SU-DHL-6 (cell line): ENCODE measurements at regions not wholly inside any gene's neighbourhood (a gene's known extent, or its start where the extent isn't known, plus 50 kb on each side); places are given as distances from the start of the nearest gene placed in this dataset.

Experiments used
- H2AFZ ChIP-seq: fragments of 200-600 bp; sonication (generic); 2 replicates; pipeline ENCODE4 v1.6.1; 2014; ENCODE audit warnings: low read depth, mild to moderate bottlenecking, moderate library complexity, mixed read lengths, antibody characterized with exemption, low read length; ENCODE audit not compliant: severe bottlenecking
- H3F3A ChIP-seq: fragments of 200-600 bp; shearing (Covaris generic); 2 replicates; pipeline ENCODE4 v1.6.0; 2016; ENCODE audit warnings: antibody characterized with exemption, mild to moderate bottlenecking; ENCODE audit not compliant: insufficient read depth
- H3K27ac ChIP-seq: fragments of 200-600 bp; sonication (generic); 2 replicates; pipeline ENCODE4 v1.5.1; 2016; ENCODE audit warnings: low read depth, mild to moderate bottlenecking, low read length, moderate library complexity, mixed read lengths
- H3K27me3 ChIP-seq: fragments of 200-600 bp; sonication (generic), shearing (Covaris generic); 2 replicates; pipeline ENCODE4 v1.6.0; 2014; ENCODE audit warnings: mild to moderate bottlenecking, low read length
- H3K36me3 ChIP-seq: fragments of 200-600 bp; sonication (generic); 2 replicates; pipeline ENCODE4 v1.6.1; 2014; ENCODE audit warnings: mild to moderate bottlenecking, low read length, mixed read lengths
- H3K4me2 ChIP-seq: fragments of 300-600, 200-600 bp; shearing (Covaris generic), sonication (generic); 2 replicates; pipeline ENCODE4 v1.6.0; 2014; ENCODE audit warnings: low read length, low read depth, mild to moderate bottlenecking; ENCODE audit not compliant: poor library complexity, severe bottlenecking
- H3K4me3 ChIP-seq: fragments of 200-600 bp; sonication (generic); 2 replicates; pipeline ENCODE4 v1.5.1; 2014; ENCODE audit warnings: antibody characterized with exemption, low read length, mild to moderate bottlenecking, mixed read lengths; ENCODE audit not compliant: insufficient read depth, poor library complexity, severe bottlenecking
- H3K79me2 ChIP-seq: fragments of 200-600 bp; sonication (generic); 2 replicates; pipeline ENCODE4 v1.6.1; 2014; ENCODE audit warnings: mild to moderate bottlenecking, low read length, moderate library complexity; ENCODE audit not compliant: insufficient read depth
- H3K9ac ChIP-seq: fragments of 200-600 bp; sonication (generic); 2 replicates; pipeline ENCODE4 v1.7.0; 2014; ENCODE audit warnings: mild to moderate bottlenecking, low read length
- H3K9me2 ChIP-seq: fragments of 200-600 bp; sonication (generic); replicated peaks from 2 replicates; pipeline ENCODE4 v1.6.1; 2014; ENCODE audit warnings: low read length; ENCODE audit not compliant: insufficient read depth
- H3K9me3 ChIP-seq: fragments of 200-600 bp; sonication (generic); 2 replicates; pipeline ENCODE4 v1.6.1; 2014; ENCODE audit warnings: low read length, mixed read lengths; ENCODE audit not compliant: insufficient read depth
- H4K20me1 ChIP-seq: fragments of 200-600 bp; sonication (generic); 2 replicates; pipeline ENCODE4 v1.6.1; 2014; ENCODE audit warnings: low read depth, mild to moderate bottlenecking, antibody characterized with exemption, low read length, moderate library complexity, mixed read lengths
- CTCF ChIP-seq: fragments of 200-600 bp; sonication (generic); IDR thresholded peaks from one replicate; pipeline ENCODE4 v1.5.1; 2017; ENCODE audit warnings: antibody characterized with exemption, mild to moderate bottlenecking, low read length, moderate library complexity; ENCODE audit not compliant: insufficient read depth, poor library complexity, severe bottlenecking
- EZH2phosphoT487 ChIP-seq: fragments of 200-600 bp; sonication (generic), shearing (Covaris generic); conservative IDR thresholded peaks from 2 replicates; pipeline ENCODE4 v1.6.1; 2018; ENCODE audit warnings: mild to moderate bottlenecking, antibody characterized with exemption, low read length, moderate library complexity, mixed read lengths

- Histone ChIP-seq H3K27ac (no peak overlapping the region), H4K20me1 (no peaks in the 10 kb centered on the region)
Measured at GRCh38 chr1:244221991-244222390, 170.9 kb downstream of the ZBTB18 start.

DNA sequence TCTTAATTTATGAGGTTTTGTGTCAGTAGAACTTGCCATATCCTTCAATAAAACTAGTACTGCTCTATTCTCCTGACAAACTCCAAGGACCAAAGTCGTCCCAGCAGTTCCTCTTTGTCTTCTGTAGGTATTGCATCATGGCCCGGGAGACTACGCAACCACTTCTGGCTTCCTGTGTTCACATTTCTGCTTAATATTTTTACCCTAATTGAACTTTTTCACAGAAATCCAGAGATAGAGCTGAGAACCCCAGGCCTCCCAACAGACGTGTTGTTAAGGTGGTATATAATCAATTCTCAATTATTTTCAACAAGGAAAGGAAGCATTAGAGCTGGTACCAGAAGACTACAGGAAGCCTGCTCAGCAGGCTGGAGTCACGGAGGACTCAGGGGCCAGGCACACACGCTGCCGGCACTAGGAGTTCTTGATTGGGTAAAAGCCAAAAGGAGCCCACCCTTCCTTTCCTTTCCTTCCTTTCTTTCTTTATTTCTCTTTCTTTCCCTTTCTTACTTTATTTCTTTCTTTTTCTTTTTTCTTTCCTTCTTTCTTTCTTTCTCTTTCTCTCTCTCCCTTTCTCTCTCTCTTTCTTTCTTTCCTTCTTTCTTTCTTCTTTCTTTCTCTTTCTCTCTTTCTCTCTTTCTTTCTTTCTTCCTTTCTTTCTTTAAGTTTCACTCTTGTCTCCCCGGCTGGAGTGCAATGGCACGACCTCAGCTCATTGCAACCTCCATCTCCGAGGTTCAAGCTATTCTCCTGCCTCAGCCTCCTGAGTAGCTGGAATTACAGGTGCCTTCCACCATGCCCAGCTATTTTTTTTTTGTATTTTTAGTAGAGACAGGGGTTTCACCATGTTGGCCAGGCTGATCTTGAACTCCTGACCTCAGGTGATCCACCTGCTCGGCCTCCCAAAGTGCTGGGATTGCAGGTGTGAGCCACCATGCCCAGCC is 173.7 kb downstream of the ZBTB18 start:
- Histone ChIP-seq H3K79me2 (no peaks in the 10 kb centered on the region), H3K27me3 (no peaks in the 10 kb centered on the region), H3K27ac (no peak overlapping the region), H3K4me2 (no peak overlapping the region), H4K20me1 (no peaks in the 10 kb centered on the region), H3F3A (no peaks in the 10 kb centered on the region), H3K4me3 (no peak overlapping the region), H3K9ac (no peak overlapping the region), H2AFZ (no peak overlapping the region), H3K9me3 (no peaks in the 10 kb centered on the region), H3K36me3 (no peaks in the 10 kb centered on the region), H3K9me2 (no peaks in the 10 kb centered on the region)
- TF ChIP-seq CTCF (no peak), EZH2phosphoT487 (no peak)

More at GRCh38 chr1:244221991-244222390, 170.9 kb downstream of the ZBTB18 start:
- Histone ChIP-seq H3F3A (no peaks in the 10 kb centered on the region), H2AFZ (no peak overlapping the region), H3K79me2 (no peaks in the 10 kb centered on the region), H3K27me3 (no peaks in the 10 kb centered on the region), H3K9ac (no peak overlapping the region), H3K4me3 (no peak overlapping the region), H3K9me2 (no peaks in the 10 kb centered on the region), H3K4me2 (no peak overlapping the region), H3K9me3 (no peaks in the 10 kb centered on the region), H3K36me3 (no peaks in the 10 kb centered on the region)
- TF ChIP-seq CTCF (no peak), EZH2phosphoT487 (no peak)

GRCh38 chr1:244226435-244226834 is 175.4 kb downstream of the ZBTB18 start:
- H3F3A ChIP-seq, result no peaks in the 10 kb centered on the region
- no peak overlapping the region for H3K9ac ChIP-seq
- TF ChIP-seq CTCF (no peak), EZH2phosphoT487 (no peak)
- H3K4me2 ChIP-seq, result no peak overlapping the region
- H3K27me3 ChIP-seq, result no peaks in the 10 kb centered on the region
- H3K4me3 ChIP-seq, result no peak overlapping the region
- no peaks in the 10 kb centered on the region for H4K20me1 ChIP-seq
- H2AFZ ChIP-seq, result no peak overlapping the region
- no peaks in the 10 kb centered on the region for H3K79me2 ChIP-seq
- no peak overlapping the region for H3K27ac ChIP-seq
- H3K9me3 ChIP-seq, result no peaks in the 10 kb centered on the region
- no peaks in the 10 kb centered on the region for H3K36me3 ChIP-seq
- H3K9me2 ChIP-seq, result no peaks in the 10 kb centered on the region
